SK-N-SH treated with all-trans-retinoic acid at 6 μM for 48 hours (cell line): ENCODE measurements at regions not wholly inside any gene's neighbourhood (a gene's known extent, or its start where the extent isn't known, plus 50 kb on each side); places are given as distances from the start of the nearest gene placed in this dataset.

Experiments used
- ATAC-seq: fragments of 200-7000 bp; cut with Tn5 transposase; 3 replicates; pipeline ENCODE4 v1.9.1; 2020; ENCODE audit warnings: mild to moderate bottlenecking, moderate library complexity
- BACH2 ChIP-seq: fragments of 250-450 bp; sonication (Bioruptor Pico); IDR thresholded peaks from 2 replicates; pipeline ENCODE4 v1.9.0; 2021; ENCODE audit warnings: mild to moderate bottlenecking, borderline replicate concordance
- CREB5 ChIP-seq: fragments of 250-450 bp; sonication (Bioruptor Pico); IDR thresholded peaks from 2 replicates; pipeline ENCODE4 v1.5.1; 2020; ENCODE audit warnings: low read depth, mild to moderate bottlenecking, moderate library complexity
- CSDC2 ChIP-seq: fragments of 250-450 bp; sonication (Bioruptor Pico); IDR thresholded peaks from 2 replicates; pipeline ENCODE4 v1.5.0; 2020; ENCODE audit warnings: mild to moderate bottlenecking, moderate library complexity
- CSRNP3 ChIP-seq: fragments of 250-450 bp; sonication (Bioruptor Pico); IDR thresholded peaks from 2 replicates; pipeline ENCODE4 v1.5.1; 2021; ENCODE audit warnings: mild to moderate bottlenecking, moderate library complexity
- ESRRG ChIP-seq: fragments of 250-450 bp; sonication (Bioruptor Pico); IDR thresholded peaks from 2 replicates; pipeline ENCODE4 v1.6.1; 2021; ENCODE audit warnings: mild to moderate bottlenecking
- GLIS3 ChIP-seq: fragments of 250-450 bp; sonication (Bioruptor Pico); IDR thresholded peaks from 2 replicates; pipeline ENCODE4 v1.5.0; 2020; ENCODE audit warnings: mild to moderate bottlenecking, moderate library complexity
- ISL1 ChIP-seq: fragments of 250-450 bp; sonication (Bioruptor Pico); IDR thresholded peaks from 2 replicates; pipeline ENCODE4 v2.1.2; 2022; ENCODE audit warnings: mild to moderate bottlenecking, moderate library complexity
- OSR1 ChIP-seq: fragments of 250-450 bp; sonication (Bioruptor Pico); IDR thresholded peaks from 2 replicates; pipeline ENCODE4 v1.8.0; 2022; ENCODE audit warnings: moderate library complexity, mild to moderate bottlenecking, inconsistent platforms
- PATZ1 ChIP-seq: fragments of 250-450 bp; sonication (Bioruptor Pico); IDR thresholded peaks from 2 replicates; pipeline ENCODE4 v1.8.0; 2020; ENCODE audit warnings: mild to moderate bottlenecking, moderate library complexity, borderline replicate concordance
- POU6F1 ChIP-seq: fragments of 250-450 bp; sonication (Bioruptor Pico); IDR thresholded peaks from 2 replicates; pipeline ENCODE4 v1.8.0; 2021; ENCODE audit warnings: low read depth, mild to moderate bottlenecking, moderate library complexity, borderline replicate concordance
- PPARA ChIP-seq: fragments of 250-450 bp; sonication (Bioruptor Pico); IDR thresholded peaks from 2 replicates; pipeline ENCODE4 v1.5.0; 2020; ENCODE audit warnings: mild to moderate bottlenecking, borderline replicate concordance
- RARB ChIP-seq: fragments of 250-450 bp; sonication (Bioruptor Pico); IDR thresholded peaks from 2 replicates; pipeline ENCODE4 v1.8.0; 2021; ENCODE audit warnings: mild to moderate bottlenecking, moderate library complexity
- SNAI2 ChIP-seq: fragments of 250-450 bp; sonication (Bioruptor Pico); IDR thresholded peaks from 2 replicates; pipeline ENCODE4 v1.5.0; 2020; ENCODE audit warnings: mild to moderate bottlenecking, moderate library complexity
- TSHZ2 ChIP-seq: fragments of 250-450 bp; sonication (Bioruptor Pico); IDR thresholded peaks from 2 replicates; pipeline ENCODE4 v1.5.0; 2020; ENCODE audit warnings: mild to moderate bottlenecking, moderate library complexity
- ZC3H10 ChIP-seq: fragments of 250-450 bp; sonication (Bioruptor Pico); IDR thresholded peaks from 2 replicates; pipeline ENCODE4 v1.5.1; 2021; ENCODE audit warnings: mild to moderate bottlenecking, moderate library complexity
- ZFP3 ChIP-seq: fragments of 250-450 bp; sonication (Bioruptor Pico); IDR thresholded peaks from 2 replicates; pipeline ENCODE4 v1.5.0; 2020; ENCODE audit warnings: mild to moderate bottlenecking, moderate library complexity
- ZFP30 ChIP-seq: fragments of 450-650 bp; formaldehyde crosslinking; IDR thresholded peaks from 2 replicates; pipeline ENCODE4 v1.5.0; 2022; ENCODE audit warnings: mild to moderate bottlenecking, moderate library complexity
- ZNF565 ChIP-seq: fragments of 450-650 bp; formaldehyde crosslinking; conservative IDR thresholded peaks from 2 replicates; pipeline ENCODE4 v1.5.0; 2020; ENCODE audit warnings: low read depth, mild to moderate bottlenecking, moderate library complexity
- ZNF70 ChIP-seq: fragments of 450-650 bp; formaldehyde crosslinking; IDR thresholded peaks from 2 replicates; pipeline ENCODE4 v1.5.0; 2020; ENCODE audit warnings: mild to moderate bottlenecking, moderate library complexity
- ZNF8 ChIP-seq: fragments of 450-650 bp; formaldehyde crosslinking; IDR thresholded peaks from 2 replicates; pipeline ENCODE4 v1.5.0; 2020; ENCODE audit warnings: mild to moderate bottlenecking, moderate library complexity

GRCh38 chr6:67248077-67248476, 1387.0 kb upstream of the ADGRB3 start (continued):
- TF ChIP-seq PATZ1 (CRISPR knock-in tag) = no peak
- TF ChIP-seq, all 23 proteins: peak for 0

GRCh38 chr6:67244037-67244436, 1391.0 kb upstream of the ADGRB3 start:
- TF ChIP-seq GLIS3 (CRISPR knock-in tag) (no peak), ZNF565 (CRISPR knock-in tag) (no peak), ZFP30 (CRISPR knock-in tag) (no peak), CSDC2 (CRISPR knock-in tag) (no peak), BACH2 (no peak), ZC3H10 (no peak), SNAI2 (CRISPR knock-in tag) (no peak), ZFP3 (no peak)
- no peak for ATAC-seq

- no peak for ATAC-seq
- TF ChIP-seq POU6F1 (no peak), RARB (no peak), BACH2 (no peak), TSHZ2 (CRISPR knock-in tag) (no peak), ZFP30 (CRISPR knock-in tag) (no peak), OSR1 (CRISPR knock-in tag) (no peak), ISL1 (CRISPR knock-in tag) (no peak), PPARA (CRISPR knock-in tag) (no peak), CSRNP3 (no peak), GLIS3 (CRISPR knock-in tag) (no peak), SNAI2 (CRISPR knock-in tag) (no peak), ZC3H10 (no peak), PATZ1 (CRISPR knock-in tag) (no peak), ESRRG (CRISPR knock-in tag) (no peak), ZNF8 (CRISPR knock-in tag) (no peak), ZFP3 (no peak)
These were observed 1397.8 kb upstream of the ADGRB3 start for GRCh38 chr6:67237277-67237676.

- no peak for ATAC-seq
- TF ChIP-seq BACH2 (no peak), CSDC2 (CRISPR knock-in tag) (no peak), ZNF70 (CRISPR knock-in tag) (no peak), PPARA (CRISPR knock-in tag) (no peak), TSHZ2 (CRISPR knock-in tag) (no peak), ZC3H10 (no peak), ESRRG (CRISPR knock-in tag) (no peak), POU6F1 (no peak), RARB (no peak), CREB5 (CRISPR knock-in tag) (no peak), ZFP3 (no peak)
These were observed 1404.0 kb upstream of the ADGRB3 start for GRCh38 chr6:67231092-67231491.
